DMS53 treated with DMSO at 0.1 percent for 48 hours (cell line): ENCODE measurements at regions not wholly inside any gene's neighbourhood (a gene's known extent, or its start where the extent isn't known, plus 50 kb on each side); places are given as distances from the start of the nearest gene placed in this dataset.

Experiments used
- DNase-seq: peaks from one replicate; lab custom pipeline; 2025; ENCODE audit not compliant: unreplicated experiment; lab: John Stamatoyannopoulos, UW

DNA sequence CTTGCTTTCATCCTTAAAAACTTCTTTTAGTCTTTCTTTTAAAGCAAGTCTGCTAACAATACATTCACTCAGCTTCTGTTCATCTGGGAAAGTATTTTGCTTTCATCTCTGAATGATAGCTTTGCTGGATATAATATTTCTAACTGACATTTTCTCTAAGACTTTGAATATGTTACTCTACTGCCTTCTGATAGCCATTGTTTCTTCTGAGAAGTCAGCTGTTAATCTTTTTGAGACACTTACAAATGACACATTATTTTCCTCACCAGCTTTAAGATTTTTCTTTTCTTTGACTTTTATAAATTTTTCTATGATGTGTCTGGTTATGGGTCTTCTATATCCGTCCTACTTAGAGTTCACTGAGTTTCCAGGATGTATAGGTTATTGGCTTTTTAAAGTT lies 643.1 kb downstream of the KCNA4 start:
- no peak for DNase-seq

DNA sequence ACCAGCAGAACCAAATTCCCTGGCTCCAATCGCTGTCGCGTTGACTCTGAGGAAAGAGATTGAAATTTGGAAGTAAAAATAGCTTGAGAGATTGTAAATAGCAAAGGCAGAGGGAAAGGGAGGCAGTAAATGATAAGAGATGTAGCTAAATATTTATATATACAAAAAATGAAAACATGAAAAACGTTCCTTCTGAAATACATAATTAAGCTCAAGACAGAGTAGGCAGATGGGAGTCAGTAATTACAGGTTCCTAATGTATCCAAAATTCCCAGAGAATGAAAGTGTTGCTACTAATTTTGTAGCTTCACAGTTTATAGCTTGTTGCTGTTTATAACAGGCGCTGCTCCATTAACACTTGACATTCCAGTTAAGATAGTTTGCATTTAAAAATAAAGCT lies 648.7 kb downstream of the KCNA4 start:
- no peak for DNase-seq

DNA sequence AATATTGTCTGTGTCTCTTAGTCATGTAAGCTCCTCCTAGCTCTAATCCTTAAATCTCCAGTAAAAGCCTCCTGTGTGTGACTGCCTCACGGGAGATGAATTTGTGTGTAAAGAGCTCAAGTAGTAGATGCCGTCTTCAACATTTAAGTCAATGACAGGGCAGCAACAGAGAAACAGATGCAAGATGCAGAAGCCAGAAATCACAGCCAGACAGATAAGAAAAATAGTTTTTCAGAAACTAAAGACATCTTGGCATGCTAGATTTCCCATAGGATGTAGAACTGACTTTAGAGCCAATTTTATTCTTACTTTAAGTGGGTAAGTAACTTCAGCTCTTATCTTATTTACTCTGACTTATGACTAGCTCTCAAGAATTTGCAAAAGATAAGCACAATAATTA lies 652.8 kb downstream of the KCNA4 start:
- DNase-seq = no peak

DNA sequence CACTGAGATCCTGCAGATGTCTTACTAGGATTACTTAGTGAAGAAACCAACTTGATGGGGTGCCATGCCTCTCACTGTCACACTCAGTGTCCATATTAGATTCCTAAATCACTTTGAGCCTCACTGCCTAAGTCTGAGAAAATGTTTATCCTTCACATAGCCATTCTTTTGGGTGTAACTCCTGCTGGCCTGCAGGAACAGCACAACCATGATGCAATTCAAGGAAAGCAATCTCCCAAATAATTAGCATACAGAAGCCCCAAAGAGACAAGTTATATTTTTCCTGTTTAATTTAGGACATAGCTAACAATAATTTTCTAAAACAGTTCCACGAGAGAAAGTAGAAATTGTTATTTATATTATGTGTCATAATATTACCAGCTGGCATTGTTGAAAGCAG lies 655.5 kb downstream of the KCNA4 start:
- no peak for DNase-seq

DNA sequence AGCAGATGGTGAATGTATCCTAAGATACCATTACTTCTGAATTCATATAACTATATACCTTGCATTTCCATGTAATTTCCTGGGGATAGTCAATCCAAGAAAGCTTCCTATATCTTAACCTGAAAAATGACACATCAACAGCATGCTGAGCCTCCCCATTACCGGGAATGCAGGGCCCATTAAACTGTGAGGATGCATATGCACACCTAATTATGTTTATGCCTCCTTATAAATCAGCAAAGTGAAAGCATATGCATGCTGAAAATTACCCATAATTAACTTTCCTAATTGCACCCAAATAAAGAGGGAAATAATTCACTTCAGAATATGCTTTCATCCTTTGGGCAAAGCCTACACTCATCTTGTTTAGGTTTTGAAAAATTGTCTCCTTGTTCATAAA lies 663.0 kb downstream of the KCNA4 start:
- DNase-seq = no peak

DNA sequence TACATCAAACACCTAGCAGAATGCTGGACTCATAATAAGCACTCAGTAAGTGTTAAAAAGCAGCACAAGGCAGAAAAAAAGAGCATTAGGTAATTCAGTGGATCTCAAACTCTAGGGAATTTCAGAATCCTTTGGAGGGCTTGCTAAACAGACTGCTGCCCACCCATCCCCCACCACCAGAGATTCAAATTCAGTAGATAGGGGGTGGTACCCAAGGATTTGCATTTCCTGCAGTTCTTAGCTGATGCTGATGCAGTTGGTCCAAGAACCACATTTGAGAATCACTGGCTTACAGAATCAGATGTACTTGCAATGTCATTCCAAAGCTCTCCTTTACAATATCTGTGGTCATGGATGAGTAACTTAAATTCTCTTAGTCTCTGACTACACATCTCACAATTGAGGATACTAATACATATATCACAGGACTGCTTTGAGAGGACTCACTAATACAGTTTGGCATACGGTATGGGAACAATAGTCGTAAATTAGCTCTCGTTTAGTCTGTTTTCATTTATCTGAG lies 664.5 kb downstream of the KCNA4 start:
- DNase-seq = no peak

DNA sequence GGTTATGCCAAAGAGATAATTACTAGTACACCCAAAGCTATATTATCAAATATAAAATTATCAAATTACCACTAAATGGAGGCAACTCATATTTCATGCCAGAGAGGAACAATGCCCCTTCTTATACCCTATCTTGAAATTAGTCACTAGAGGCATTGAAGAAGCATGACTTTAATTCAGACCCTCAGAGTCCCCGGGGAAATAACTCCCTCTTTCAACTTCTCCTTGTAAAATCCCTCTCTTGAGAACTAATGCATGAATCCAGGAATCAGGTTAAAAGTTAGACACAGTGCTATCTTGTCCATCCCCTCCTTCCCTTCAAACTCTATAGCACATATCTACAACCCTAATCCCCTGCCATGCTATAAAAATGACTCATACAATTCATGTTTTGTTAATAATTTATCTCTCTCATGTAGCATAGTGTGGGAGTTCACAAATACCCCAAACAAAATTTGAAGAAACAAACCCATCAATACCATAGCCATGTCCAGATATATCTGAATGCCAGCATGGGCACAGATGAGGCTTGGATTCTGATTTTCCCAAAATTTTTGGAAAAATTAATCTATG lies 665.4 kb downstream of the KCNA4 start:
- DNase-seq = no peak

DNA sequence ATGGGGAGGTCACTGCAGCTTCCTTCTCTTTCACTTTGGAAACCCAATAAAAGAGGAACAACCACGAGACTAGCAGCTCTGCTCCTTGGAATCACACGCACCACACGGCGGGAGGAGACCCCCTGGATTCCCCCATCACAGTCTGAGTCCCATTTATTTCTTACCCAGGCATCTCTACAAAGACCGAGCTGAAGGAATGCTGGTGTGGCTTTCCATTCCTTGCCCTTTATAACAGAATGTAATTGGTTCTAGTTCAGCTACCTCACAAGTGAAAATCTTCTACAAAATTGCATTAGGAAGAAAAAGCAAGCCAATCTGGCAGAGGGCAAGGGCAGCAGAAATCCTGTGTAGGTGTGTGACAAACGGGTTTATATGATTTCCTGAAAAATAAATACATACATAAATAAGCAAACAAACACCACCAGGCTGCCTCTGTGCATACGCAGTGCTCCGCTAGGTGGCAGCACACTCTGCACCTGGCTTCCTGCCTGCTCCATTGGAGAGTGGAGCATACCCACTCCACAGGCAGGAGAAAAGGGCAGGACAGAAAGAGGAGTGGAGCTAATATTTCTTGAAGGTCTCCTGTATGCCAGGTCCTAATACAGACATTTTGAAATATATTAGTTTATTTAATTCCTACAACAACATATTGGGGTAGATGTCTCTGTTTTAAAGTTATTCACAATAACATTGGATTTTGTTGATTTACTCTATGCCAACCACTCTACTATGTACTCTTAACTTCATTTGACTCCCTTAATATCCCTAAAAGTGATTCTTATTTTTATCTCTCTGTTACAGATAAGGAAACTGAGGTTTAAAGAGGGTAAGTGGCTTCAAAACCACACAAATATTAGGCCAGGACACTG lies 673.1 kb downstream of the KCNA4 start:
- DNase-seq = peak; percentile 21

DNA sequence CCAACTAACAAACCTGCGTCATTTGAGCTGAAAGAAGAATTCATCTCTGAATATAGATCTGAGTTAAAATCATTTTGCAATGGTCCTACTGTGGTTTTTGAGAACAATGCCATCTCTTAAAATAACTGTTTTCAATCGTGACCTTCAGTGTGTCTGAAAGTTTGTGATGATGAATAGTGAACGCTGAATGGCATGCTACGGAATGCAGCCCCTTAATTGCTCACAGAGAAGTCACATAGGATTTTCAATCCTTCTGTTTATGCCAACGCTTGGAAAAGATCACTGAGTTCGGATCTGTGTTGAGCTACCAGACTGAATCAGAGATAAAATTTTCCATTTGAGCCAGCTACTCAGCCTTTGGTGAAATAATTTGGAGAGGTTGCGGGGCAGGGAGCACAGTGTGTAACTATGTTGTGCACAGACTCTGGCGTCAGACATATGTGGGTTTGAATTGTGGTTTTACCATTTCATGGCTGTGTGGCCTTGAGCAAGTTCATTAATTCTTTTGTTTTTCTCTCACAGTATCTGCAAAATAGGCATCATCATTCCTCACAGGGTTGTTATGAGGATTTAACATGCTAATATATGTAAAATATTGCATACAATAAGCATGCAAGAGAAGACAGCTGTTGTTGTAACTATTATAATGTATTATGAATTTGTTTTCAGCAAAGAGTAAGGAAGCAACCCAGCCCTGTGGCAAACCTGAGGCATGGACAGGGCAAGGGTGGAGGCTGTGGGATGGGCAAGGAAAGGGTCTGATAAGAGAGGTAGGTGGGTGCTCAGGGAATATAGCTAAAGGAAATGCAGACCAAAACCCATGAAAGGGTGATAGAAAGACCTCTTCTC lies 679.9 kb downstream of the KCNA4 start:
- DNase-seq = no peak

DNA sequence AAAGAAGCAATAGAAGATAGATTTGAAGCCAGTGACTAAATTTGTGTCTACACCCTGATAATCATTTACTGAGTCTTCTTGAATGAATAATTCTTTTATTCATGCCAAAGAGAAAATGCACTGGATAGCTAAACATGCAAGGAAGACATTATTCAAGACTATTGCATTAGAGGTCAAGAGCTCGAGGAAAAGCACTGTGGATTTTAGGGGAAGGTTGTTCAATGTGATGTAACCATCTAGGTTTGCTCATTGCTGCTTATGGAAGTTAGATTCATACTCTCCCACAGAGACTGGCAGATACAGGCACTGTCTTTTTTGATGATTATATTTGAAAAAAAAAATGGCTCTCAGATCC lies 682.1 kb downstream of the KCNA4 start:
- no peak for DNase-seq

DNA sequence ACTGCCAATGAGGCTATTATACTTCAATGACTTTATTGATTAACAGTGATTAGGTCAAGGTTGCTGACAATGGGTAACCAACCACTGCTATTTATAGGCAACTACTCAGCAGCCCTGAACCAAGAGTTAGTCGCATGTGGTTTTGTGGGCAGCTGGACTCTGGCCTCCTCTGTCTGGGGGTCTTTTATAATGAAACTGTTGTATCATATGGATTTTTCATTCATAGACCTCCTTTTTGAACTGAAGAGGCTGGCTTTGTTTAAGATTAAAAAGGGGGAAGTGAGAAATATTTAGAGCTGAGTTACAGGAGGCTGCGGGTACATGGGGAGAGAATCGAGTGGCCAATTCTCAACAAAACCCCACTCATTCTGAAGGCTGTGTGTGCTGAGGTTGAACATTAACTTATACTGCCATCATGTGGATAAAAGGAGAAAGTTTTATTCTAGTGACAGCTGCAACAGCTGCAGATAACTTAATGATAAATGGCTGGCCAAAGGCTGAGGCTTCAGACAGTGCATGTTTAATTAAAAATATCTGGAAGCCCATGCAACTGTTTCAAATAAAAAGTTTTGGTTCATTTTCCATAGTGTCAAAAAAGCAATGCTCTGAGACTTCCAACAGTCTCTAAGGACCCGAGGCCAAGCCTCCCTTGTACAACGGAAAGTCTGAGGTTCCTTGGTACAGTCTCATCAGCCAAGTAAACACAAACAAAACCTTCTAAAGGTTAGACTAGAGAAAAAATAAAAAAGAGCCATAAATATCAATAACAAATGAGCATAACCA lies 682.6 kb downstream of the KCNA4 start:
- DNase-seq = peak; percentile 20

DNA sequence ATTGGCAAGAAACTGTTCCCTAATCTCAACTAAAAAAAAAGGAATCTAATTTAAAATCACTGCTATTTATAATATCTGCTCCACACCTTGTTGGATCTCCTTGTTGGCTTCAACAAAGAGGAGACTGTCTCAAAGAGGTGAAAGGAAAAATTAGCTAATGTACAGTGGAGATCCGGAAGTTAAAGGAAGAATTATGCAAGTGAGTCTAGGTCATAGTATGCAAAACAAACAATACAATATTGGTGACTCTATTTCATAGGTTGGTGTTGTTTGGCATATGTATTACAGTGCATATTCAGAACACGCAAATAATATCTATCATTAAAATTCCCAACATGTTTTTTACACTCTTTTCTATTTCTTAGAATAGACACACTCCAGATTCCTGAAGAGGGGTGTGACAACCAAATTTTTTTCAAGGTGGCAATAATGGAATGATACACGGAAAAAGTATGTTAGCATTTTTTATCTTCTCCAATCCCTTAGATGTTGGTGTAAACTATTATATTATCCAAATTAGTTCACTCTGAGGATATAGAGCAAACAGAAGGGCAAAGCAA lies 685.3 kb downstream of the KCNA4 start:
- DNase-seq = no peak

DNA sequence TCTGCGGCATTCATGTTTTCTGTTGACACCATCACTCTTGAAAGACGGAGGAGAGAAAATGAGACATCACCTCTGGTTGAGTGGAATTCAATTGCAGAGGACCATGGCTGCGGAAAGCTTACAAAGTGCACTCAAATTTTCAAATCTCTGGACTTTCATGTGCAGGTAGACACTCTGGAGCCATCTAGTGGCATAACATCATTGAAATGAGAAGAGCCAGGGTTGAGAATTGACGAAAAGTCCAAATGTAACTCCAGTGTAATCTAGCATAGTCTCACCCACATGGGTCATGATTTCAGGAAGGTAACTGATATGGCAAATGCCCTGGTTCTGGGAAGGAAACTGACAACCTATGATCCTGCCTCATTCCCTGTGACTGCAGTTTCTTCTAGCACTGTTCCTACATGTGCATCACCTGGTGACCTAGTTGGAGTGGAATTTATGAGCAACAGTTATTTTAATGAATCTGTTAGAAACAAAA lies 687.8 kb downstream of the KCNA4 start:
- DNase-seq = peak; percentile 77

DNA sequence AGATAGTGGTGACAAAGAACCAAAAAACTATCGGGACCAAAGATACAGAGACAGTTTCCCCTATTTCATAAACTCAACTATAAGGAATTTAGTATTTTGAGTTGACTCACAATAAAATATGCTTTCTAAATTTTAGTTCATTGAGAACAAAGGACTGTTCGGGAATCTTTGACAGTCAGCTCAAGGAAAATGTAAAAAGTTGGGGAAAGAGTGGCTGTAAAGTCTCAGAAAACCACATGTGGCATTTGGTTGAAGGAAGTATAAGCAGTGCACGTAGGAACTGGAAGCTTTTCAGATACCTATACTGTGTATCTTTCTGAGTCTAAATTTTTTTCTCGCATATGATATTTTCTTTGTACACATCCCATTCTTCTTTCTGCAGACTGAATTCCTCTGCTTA lies 688.9 kb downstream of the KCNA4 start:
- DNase-seq = no peak

DNA sequence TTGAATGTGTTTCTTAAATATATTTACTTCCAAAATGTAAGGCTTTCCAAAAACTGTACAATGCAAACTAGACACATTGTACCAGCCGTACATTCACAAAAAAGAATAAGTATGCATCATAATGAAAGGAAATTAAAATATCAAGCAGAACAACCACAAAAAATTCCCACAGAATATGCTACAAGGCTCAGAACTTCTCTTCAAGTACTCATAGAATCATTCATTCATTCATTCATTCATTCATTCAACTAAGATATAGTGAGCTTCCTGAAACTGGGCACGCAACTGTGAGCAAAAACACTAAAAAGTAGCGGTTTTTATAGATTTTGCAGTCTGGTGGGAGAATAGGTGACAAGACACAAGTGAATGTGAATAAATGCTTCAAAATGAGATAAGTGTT lies 690.1 kb downstream of the KCNA4 start:
- no peak for DNase-seq

DNA sequence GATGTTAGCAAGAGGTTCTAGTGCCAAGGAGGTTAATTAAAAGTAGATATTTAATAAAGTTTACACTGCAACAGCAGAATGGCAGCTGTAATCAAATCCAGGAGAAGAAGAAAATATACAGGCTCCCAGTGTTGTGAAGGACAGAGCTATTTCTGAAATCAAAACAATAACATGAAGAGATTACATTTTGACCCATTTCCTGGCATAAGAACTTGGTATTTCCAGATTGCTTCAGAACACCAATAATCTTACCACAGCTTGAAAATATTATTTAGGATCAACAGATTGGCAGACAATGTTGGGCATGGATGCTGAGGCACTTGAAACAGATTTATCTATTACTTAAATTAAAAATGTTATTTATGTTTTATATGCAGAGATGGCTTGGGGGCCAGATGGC lies 692.5 kb downstream of the KCNA4 start:
- DNase-seq = no peak

DNA sequence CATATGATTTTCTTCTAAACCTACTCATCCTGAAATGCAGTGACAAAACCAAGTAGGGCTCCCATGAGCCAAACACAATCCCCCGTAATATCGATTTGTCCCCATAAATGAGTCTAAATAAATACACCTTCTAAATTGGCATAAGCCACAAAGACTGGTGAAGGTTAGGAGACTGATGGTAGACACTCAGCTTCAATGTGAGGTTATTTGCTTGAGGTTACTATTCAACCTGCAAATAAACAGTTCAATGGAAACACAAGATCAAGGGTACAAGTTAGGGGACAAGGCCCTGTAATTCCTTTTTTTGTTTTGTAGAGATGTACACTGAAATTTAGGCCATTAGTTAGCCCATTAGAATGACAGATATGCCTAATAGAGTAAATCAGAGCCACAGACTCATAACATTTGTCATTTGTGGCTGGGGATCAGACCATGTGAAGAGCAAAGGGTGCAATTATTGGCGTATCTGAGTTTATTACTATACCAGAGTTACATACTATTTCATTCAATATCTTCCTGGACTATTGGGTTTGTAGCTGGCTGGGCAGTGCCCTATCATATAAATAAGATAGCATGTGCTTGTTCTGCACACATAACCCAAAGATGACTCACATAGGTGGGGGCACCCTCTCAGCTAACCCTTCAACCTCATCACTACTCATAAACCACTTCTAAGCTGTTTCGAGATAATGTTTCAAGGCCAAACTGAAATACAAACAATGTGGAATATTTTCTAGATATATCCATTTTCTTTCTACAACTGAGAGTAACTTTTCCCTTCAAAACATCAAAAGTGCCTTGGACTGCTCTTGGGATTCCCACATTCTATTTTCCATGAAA lies 695.3 kb downstream of the KCNA4 start:
- peak; percentile 28 for DNase-seq

DNA sequence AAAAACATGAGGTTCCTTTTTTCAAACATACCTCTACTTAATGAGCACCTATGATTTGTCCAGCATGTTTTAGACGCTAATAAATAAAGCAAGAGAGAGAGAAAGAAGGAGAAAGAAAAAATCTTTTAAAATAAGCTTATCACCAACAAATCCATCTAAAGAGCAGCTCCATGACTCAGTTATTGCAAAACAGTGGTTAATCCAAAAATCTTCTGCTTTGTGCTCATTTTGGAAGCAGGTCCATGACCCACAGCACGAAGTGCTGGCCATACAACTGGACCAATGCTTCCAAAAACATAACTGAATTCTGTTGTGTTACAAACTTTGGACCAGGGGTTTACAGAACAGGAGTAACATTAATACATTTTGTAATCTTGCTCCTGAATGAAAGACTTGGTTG lies 696.6 kb downstream of the KCNA4 start:
- no peak for DNase-seq

DNA sequence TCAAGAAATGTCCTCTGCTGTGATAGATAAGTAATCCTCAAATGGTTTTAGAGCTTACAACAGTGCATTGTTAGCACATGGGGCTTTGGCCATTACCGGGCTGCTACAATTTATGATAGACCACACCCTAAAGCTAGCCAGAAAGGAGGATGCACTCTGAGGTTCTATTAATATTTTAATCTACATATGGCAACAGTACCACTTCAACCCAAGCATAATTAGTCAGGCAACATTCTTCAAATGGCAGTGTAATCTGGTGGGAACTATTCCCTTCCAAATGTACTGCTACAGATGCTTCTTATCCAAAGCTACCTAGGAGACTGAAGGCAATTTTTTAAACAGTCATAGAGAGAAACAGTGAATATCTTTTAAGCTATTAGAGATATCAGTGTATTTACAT lies 697.6 kb downstream of the KCNA4 start:
- DNase-seq = no peak
